ENCODE measurements at regions not wholly inside any gene's neighbourhood (a gene's known extent, or its start where the extent isn't known, plus 50 kb on each side); places are given as distances from the start of the nearest gene placed in this dataset.

GRCh38 chr2:39855856-39856255 is 76.8 kb upstream of the THUMPD2 start:
- Mint-ChIP-seq H3K27ac (ENCODE audit: unreplicated experiment) (no peak overlapping the region), H3K9me3 (ENCODE audit: unreplicated experiment) (no peaks in the 10 kb centered on the region), H3K36me3 (ENCODE audit: unreplicated experiment) (no peaks in the 10 kb centered on the region), H3K27me3 (ENCODE audit: unreplicated experiment) (peaks cover 51% of the 10 kb centered on the region), H3K4me3 (ENCODE audit: unreplicated experiment) (no peak overlapping the region), H3K4me1 (ENCODE audit: unreplicated experiment) (peaks cover 13% of the 10 kb centered on the region)
- TF ChIP-seq CTCF (IDR thresholded peaks at IDR 0.05), result no peak
- no peak for DNase-seq (ENCODE audit: extremely low spot score, unreplicated experiment)

- no peak for DNase-seq (ENCODE audit: extremely low spot score, unreplicated experiment)
- H3K4me3 Mint-ChIP-seq (ENCODE audit: unreplicated experiment), result no peak overlapping the region
- H3K4me1 Mint-ChIP-seq (ENCODE audit: unreplicated experiment), result peaks cover 14% of the 10 kb centered on the region
- no peaks in the 10 kb centered on the region for H3K36me3 Mint-ChIP-seq (ENCODE audit: unreplicated experiment)
- no peak overlapping the region for H3K27ac Mint-ChIP-seq (ENCODE audit: unreplicated experiment)
- no peak for TF ChIP-seq CTCF (IDR thresholded peaks at IDR 0.05)
- H3K27me3 Mint-ChIP-seq (ENCODE audit: unreplicated experiment), result peaks cover 47% of the 10 kb centered on the region
- no peaks in the 10 kb centered on the region for H3K9me3 Mint-ChIP-seq (ENCODE audit: unreplicated experiment)
Observed at GRCh38 chr2:39854771-39855170, 75.7 kb upstream of the THUMPD2 start.

- no peak for TF ChIP-seq CTCF (IDR thresholded peaks at IDR 0.05)
- Mint-ChIP-seq H3K27me3 (ENCODE audit: unreplicated experiment) (peaks cover 38% of the 10 kb centered on the region), H3K27ac (ENCODE audit: unreplicated experiment) (no peak overlapping the region), H3K36me3 (ENCODE audit: unreplicated experiment) (no peaks in the 10 kb centered on the region), H3K9me3 (ENCODE audit: unreplicated experiment) (no peaks in the 10 kb centered on the region), H3K4me3 (ENCODE audit: unreplicated experiment) (no peak overlapping the region), H3K4me1 (ENCODE audit: unreplicated experiment) (peaks cover 14% of the 10 kb centered on the region)
- no peak for DNase-seq (ENCODE audit: extremely low spot score, unreplicated experiment)
Observed at GRCh38 chr2:39852831-39853230, 73.8 kb upstream of the THUMPD2 start.

DNA sequence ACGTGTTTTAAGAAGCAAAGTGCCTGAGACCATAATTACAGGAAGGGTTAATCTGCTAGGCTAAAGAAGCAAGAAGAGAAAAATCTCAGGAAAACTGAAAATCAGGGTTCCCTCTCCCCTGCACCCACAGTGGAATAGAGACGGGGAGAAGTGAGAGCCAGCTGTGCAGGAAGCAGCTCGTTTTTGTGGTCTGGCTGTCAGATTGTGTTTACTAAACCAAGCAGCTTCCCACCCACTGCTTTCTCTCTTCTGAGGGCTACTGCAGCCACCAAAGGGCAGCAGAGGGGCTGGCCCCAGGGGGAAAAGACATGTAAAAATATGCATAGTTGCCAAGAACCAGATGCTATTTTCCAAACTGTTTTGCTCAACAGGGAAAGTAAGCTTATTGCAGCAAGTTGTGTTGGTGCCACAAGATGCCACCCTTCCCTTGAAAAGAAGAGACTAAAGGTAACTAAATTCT is 72.6 kb upstream of the THUMPD2 start:
- Mint-ChIP-seq H3K9me3 (ENCODE audit: unreplicated experiment) (no peaks in the 10 kb centered on the region), H3K27ac (ENCODE audit: unreplicated experiment) (no peak overlapping the region), H3K36me3 (ENCODE audit: unreplicated experiment) (no peaks in the 10 kb centered on the region), H3K4me1 (ENCODE audit: unreplicated experiment) (peaks cover 14% of the 10 kb centered on the region), H3K4me3 (ENCODE audit: unreplicated experiment) (no peak overlapping the region), H3K27me3 (ENCODE audit: unreplicated experiment) (peaks cover 36% of the 10 kb centered on the region)
- TF ChIP-seq CTCF (IDR thresholded peaks at IDR 0.05), result peak; percentile 30
- DNase-seq (ENCODE audit: extremely low spot score, unreplicated experiment), result no peak

GRCh38 chr2:39851251-39851650 is 72.2 kb upstream of the THUMPD2 start:
- no peaks in the 10 kb centered on the region for H3K36me3 Mint-ChIP-seq (ENCODE audit: unreplicated experiment)
- peaks cover 35% of the 10 kb centered on the region for H3K27me3 Mint-ChIP-seq (ENCODE audit: unreplicated experiment)
- H3K4me3 Mint-ChIP-seq (ENCODE audit: unreplicated experiment), result no peak overlapping the region
- H3K9me3 Mint-ChIP-seq (ENCODE audit: unreplicated experiment), result no peaks in the 10 kb centered on the region
- no peak for DNase-seq (ENCODE audit: extremely low spot score, unreplicated experiment)
- H3K27ac Mint-ChIP-seq (ENCODE audit: unreplicated experiment), result no peak overlapping the region
- peaks cover 14% of the 10 kb centered on the region for H3K4me1 Mint-ChIP-seq (ENCODE audit: unreplicated experiment)
- TF ChIP-seq CTCF (IDR thresholded peaks at IDR 0.05), result no peak

Data from osteocyte (in vitro differentiated cells).